ENCODE measurements at regions not wholly inside any gene's neighbourhood (a gene's known extent, or its start where the extent isn't known, plus 50 kb on each side); places are given as distances from the start of the nearest gene placed in this dataset.
A peak's percentile ranks its signal among the peaks of the same experiment; 100 is the strongest.
"Not testable (repeated sequence)": the region's sequence is repeated elsewhere in the genome, so short reads cannot be mapped to it uniquely, and the experiment has no call there.

- in situ Hi-C loops (cut with HindIII; ENCODE audit: low pct_unique_long_range_greater_than_20kb, low sequenced_read_pairs), result no loop called here
- DNase-seq (ENCODE audit: low read depth), result no peak
These were observed 620.2 kb downstream of the ZBBX start for GRCh38 chr3:166759736-166760513.

- DNase-seq (ENCODE audit: low read depth), result no peak
- in situ Hi-C loops (cut with HindIII; ENCODE audit: low pct_unique_long_range_greater_than_20kb, low sequenced_read_pairs), result no loop called here
These were observed 627.9 kb downstream of the ZBBX start for GRCh38 chr3:166752214-166752613.

GRCh38 chr3:166743481-166744134 lies 636.5 kb downstream of the ZBBX start:
- in situ Hi-C loops (cut with HindIII; ENCODE audit: low pct_unique_long_range_greater_than_20kb, low sequenced_read_pairs), result no loop called here
- no peak for DNase-seq (ENCODE audit: low read depth)

GRCh38 chr3:166734734-166735133 lies 645.4 kb downstream of the ZBBX start:
- in situ Hi-C loops (cut with HindIII; ENCODE audit: low pct_unique_long_range_greater_than_20kb, low sequenced_read_pairs), result no loop called here
- no peak for DNase-seq (ENCODE audit: low read depth)

- in situ Hi-C loops (cut with HindIII; ENCODE audit: low pct_unique_long_range_greater_than_20kb, low sequenced_read_pairs), result no loop called here
- no peak for DNase-seq (ENCODE audit: low read depth)
These were observed 648.4 kb downstream of the ZBBX start for GRCh38 chr3:166731701-166732100.

- no peak for DNase-seq (ENCODE audit: low read depth)
- in situ Hi-C loops (cut with HindIII; ENCODE audit: low pct_unique_long_range_greater_than_20kb, low sequenced_read_pairs), result no loop called here
These were observed 658.6 kb downstream of the ZBBX start for GRCh38 chr3:166721466-166721865.

- in situ Hi-C loops (cut with HindIII; ENCODE audit: low pct_unique_long_range_greater_than_20kb, low sequenced_read_pairs), result no loop called here
- no peak for DNase-seq (ENCODE audit: low read depth)
These were observed 665.9 kb downstream of the ZBBX start for GRCh38 chr3:166714206-166714605.

- in situ Hi-C loops (cut with HindIII; ENCODE audit: low pct_unique_long_range_greater_than_20kb, low sequenced_read_pairs), result no loop called here
- DNase-seq (ENCODE audit: low read depth), result peak; percentile 28
These were observed 666.3 kb downstream of the ZBBX start for GRCh38 chr3:166713787-166714186.

GRCh38 chr3:166706094-166706493 lies 674.0 kb downstream of the ZBBX start:
- in situ Hi-C loops (cut with HindIII; ENCODE audit: low pct_unique_long_range_greater_than_20kb, low sequenced_read_pairs), result no loop called here
- no peak for DNase-seq (ENCODE audit: low read depth)

- in situ Hi-C loops (cut with HindIII; ENCODE audit: low pct_unique_long_range_greater_than_20kb, low sequenced_read_pairs), result no loop called here
- DNase-seq (ENCODE audit: low read depth), result no peak
These were observed 682.6 kb downstream of the ZBBX start for GRCh38 chr3:166697495-166697894.

GRCh38 chr3:166696103-166696502 lies 684.0 kb downstream of the ZBBX start:
- no peak for DNase-seq (ENCODE audit: low read depth)
- in situ Hi-C loops (cut with HindIII; ENCODE audit: low pct_unique_long_range_greater_than_20kb, low sequenced_read_pairs), result no loop called here

- in situ Hi-C loops (cut with HindIII; ENCODE audit: low pct_unique_long_range_greater_than_20kb, low sequenced_read_pairs), result no loop called here
- no peak for DNase-seq (ENCODE audit: low read depth)
These were observed 691.4 kb downstream of the ZBBX start for GRCh38 chr3:166688665-166689064.

- in situ Hi-C loops (cut with HindIII; ENCODE audit: low pct_unique_long_range_greater_than_20kb, low sequenced_read_pairs), result no loop called here
- no peak for DNase-seq (ENCODE audit: low read depth)
These were observed 694.9 kb downstream of the ZBBX start for GRCh38 chr3:166685246-166685645.

- in situ Hi-C loops (cut with HindIII; ENCODE audit: low pct_unique_long_range_greater_than_20kb, low sequenced_read_pairs); DNase-seq (ENCODE audit: low read depth): not testable (repeated sequence)
These were observed 696.0 kb downstream of the ZBBX start for GRCh38 chr3:166684077-166684476.

- no peak for DNase-seq (ENCODE audit: low read depth)
- in situ Hi-C loops (cut with HindIII; ENCODE audit: low pct_unique_long_range_greater_than_20kb, low sequenced_read_pairs), result no loop called here
These were observed 710.3 kb downstream of the ZBBX start for GRCh38 chr3:166669781-166670180.

- in situ Hi-C loops (cut with HindIII; ENCODE audit: low pct_unique_long_range_greater_than_20kb, low sequenced_read_pairs), result no loop called here
- peak; percentile 96 for DNase-seq (ENCODE audit: low read depth)
These were observed 716.9 kb downstream of the ZBBX start for GRCh38 chr3:166663194-166663593.

- no peak for DNase-seq (ENCODE audit: low read depth)
- in situ Hi-C loops (cut with HindIII; ENCODE audit: low pct_unique_long_range_greater_than_20kb, low sequenced_read_pairs), result no loop called here
These were observed 718.5 kb downstream of the ZBBX start for GRCh38 chr3:166661621-166662020.

GRCh38 chr3:166660962-166661361 lies 719.1 kb downstream of the ZBBX start:
- in situ Hi-C loops (cut with HindIII; ENCODE audit: low pct_unique_long_range_greater_than_20kb, low sequenced_read_pairs), result no loop called here
- no peak for DNase-seq (ENCODE audit: low read depth)

GRCh38 chr3:166637984-166638530 lies 742.0 kb downstream of the ZBBX start:
- in situ Hi-C loops (cut with HindIII; ENCODE audit: low pct_unique_long_range_greater_than_20kb, low sequenced_read_pairs), result no loop called here
- no peak for DNase-seq (ENCODE audit: low read depth)
